ENCODE measurements at regions not wholly inside any gene's neighbourhood (a gene's known extent, or its start where the extent isn't known, plus 50 kb on each side); places are given as distances from the start of the nearest gene placed in this dataset.
"Not testable (repeated sequence)": the region's sequence is repeated elsewhere in the genome, so short reads cannot be mapped to it uniquely, and the experiment has no call there.

- no peak for DNase-seq (ENCODE audit: low spot score)
Observed at GRCh38 chr1:70671006-70671405, 259.9 kb downstream of the CTH start.

GRCh38 chr1:70672442-70672888, 261.4 kb downstream of the CTH start:
- DNase-seq (ENCODE audit: low spot score) = no peak

- DNase-seq (ENCODE audit: low spot score) = peak; percentile 18
Observed at GRCh38 chr1:70674941-70675685, 264.0 kb downstream of the CTH start.

GRCh38 chr1:70675737-70676156, 264.7 kb downstream of the CTH start:
- peak; percentile 12 for DNase-seq (ENCODE audit: low spot score)

GRCh38 chr1:70685300-70686286, 274.5 kb downstream of the CTH start:
- peak; percentile 60 for DNase-seq (ENCODE audit: low spot score)

GRCh38 chr1:70688580-70688979, 277.5 kb downstream of the CTH start:
- DNase-seq (ENCODE audit: low spot score) = no peak

- DNase-seq (ENCODE audit: low spot score) = no peak
Observed at GRCh38 chr1:70706381-70707037, 295.4 kb downstream of the CTH start.

GRCh38 chr1:70707214-70707613, 296.1 kb downstream of the CTH start:
- no peak for DNase-seq (ENCODE audit: low spot score)

GRCh38 chr1:70714149-70714548, 303.1 kb downstream of the CTH start:
- no peak for DNase-seq (ENCODE audit: low spot score)

GRCh38 chr1:70717211-70717610, 306.1 kb downstream of the CTH start:
- DNase-seq (ENCODE audit: low spot score) = no peak

- no peak for DNase-seq (ENCODE audit: low spot score)
Observed at GRCh38 chr1:70717656-70718055, 306.6 kb downstream of the CTH start.

- DNase-seq (ENCODE audit: low spot score) = no peak
Observed at GRCh38 chr1:70718086-70718630, 307.1 kb downstream of the CTH start.

GRCh38 chr1:70719154-70719553, 308.1 kb downstream of the CTH start:
- no peak for DNase-seq (ENCODE audit: low spot score)

GRCh38 chr1:70720109-70720508, 309.0 kb downstream of the CTH start:
- DNase-seq (ENCODE audit: low spot score) = no peak

GRCh38 chr1:70720521-70720920, 309.5 kb downstream of the CTH start:
- DNase-seq (ENCODE audit: low spot score) = no peak

- DNase-seq (ENCODE audit: low spot score) = no peak
Observed at GRCh38 chr1:70727886-70728489, 316.9 kb downstream of the CTH start.

- DNase-seq (ENCODE audit: low spot score) = not testable (repeated sequence)
Observed at GRCh38 chr1:70736518-70736917, 311.1 kb downstream of the PTGER3 start.

GRCh38 chr1:70737125-70737524, 310.5 kb downstream of the PTGER3 start:
- DNase-seq (ENCODE audit: low spot score) = no peak

GRCh38 chr1:70738624-70739023, 309.0 kb downstream of the PTGER3 start:
- DNase-seq (ENCODE audit: low spot score) = no peak

- peak; percentile 14 for DNase-seq (ENCODE audit: low spot score)
Observed at GRCh38 chr1:70745199-70745598, 302.4 kb downstream of the PTGER3 start.

GRCh38 chr1:70746062-70746461, 301.6 kb downstream of the PTGER3 start:
- not testable (repeated sequence) for DNase-seq (ENCODE audit: low spot score)
